ENCODE measurements at regions not wholly inside any gene's neighbourhood (a gene's known extent, or its start where the extent isn't known, plus 50 kb on each side); places are given as distances from the start of the nearest gene placed in this dataset.
A peak's percentile ranks its signal among the peaks of the same experiment; 100 is the strongest.

DNA sequence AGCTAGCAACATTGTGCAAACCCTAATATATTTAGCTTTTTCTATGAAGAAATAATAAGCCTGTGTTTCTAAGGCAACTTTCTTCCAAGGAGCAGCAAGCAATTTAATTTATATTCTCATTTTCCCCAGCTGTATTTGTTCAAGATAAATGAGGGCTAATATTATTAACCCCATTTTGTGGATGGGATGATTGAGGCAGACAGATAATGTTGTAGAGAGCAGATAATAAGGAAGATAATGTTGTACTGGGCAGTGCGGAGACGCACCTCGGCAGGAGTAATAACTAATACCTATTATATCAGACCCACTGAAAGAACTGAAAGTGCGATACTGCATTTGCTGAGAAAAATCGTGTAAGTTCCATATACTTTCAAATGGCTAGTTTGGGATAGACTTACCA lies 344.1 kb upstream of the FANCL start:
- TF ChIP-seq ELF4 (IDR thresholded peaks at IDR 0.05) (no peak), CTBP1 (IDR thresholded peaks at IDR 0.05; ENCODE audit: borderline replicate concordance) (no peak)
- DNase-seq (ENCODE audit: extremely low spot score) = no peak
- ChIA-PET POLR2A (no interaction called here), CTCF (no interaction called here)

GRCh38 chr2:58584606-58585118 lies 343.5 kb upstream of the FANCL start:
- ChIA-PET POLR2A (no interaction called here), CTCF (no interaction called here)
- TF ChIP-seq ZNF384 (IDR thresholded peaks at IDR 0.05) = no peak
- no peak for TF ChIP-seq SP1 (IDR thresholded peaks at IDR 0.05)
- TF ChIP-seq FOXK2 (IDR thresholded peaks at IDR 0.05) = no peak
- no peak for DNase-seq (ENCODE audit: extremely low spot score)

- CTCF ChIA-PET = no interaction called here
- no peak for DNase-seq (ENCODE audit: extremely low spot score)
- POLR2A ChIA-PET = no interaction called here
- no peak for TF ChIP-seq SP1 (IDR thresholded peaks at IDR 0.05)
- no peak for TF ChIP-seq SUZ12 (IDR thresholded peaks at IDR 0.05)
- TF ChIP-seq FOXM1 (IDR thresholded peaks at IDR 0.05; ENCODE audit: borderline replicate concordance) = no peak
- TF ChIP-seq BHLHE40 (IDR thresholded peaks at IDR 0.05; ENCODE audit: borderline replicate concordance) = no peak
- TF ChIP-seq FOXK2 (IDR thresholded peaks at IDR 0.05) = no peak
- TF ChIP-seq FOXA1 (IDR thresholded peaks at IDR 0.05) = no peak
- no peak for TF ChIP-seq TARDBP (IDR thresholded peaks at IDR 0.05)
- TF ChIP-seq, protein P1, sequence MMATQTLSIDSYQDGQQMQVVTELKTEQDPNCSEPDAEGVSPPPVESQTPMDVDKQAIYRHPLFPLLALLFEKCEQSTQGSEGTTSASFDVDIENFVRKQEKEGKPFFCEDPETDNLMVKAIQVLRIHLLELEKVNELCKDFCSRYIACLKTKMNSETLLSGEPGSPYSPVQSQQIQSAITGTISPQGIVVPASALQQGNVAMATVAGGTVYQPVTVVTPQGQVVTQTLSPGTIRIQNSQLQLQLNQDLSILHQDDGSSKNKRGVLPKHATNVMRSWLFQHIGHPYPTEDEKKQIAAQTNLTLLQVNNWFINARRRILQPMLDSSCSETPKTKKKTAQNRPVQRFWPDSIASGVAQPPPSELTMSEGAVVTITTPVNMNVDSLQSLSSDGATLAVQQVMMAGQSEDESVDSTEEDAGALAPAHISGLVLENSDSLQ (IDR thresholded peaks at IDR 0.05) = no peak
- TF ChIP-seq NFRKB (IDR thresholded peaks at IDR 0.05) = no peak
- TF ChIP-seq ELF4 (IDR thresholded peaks at IDR 0.05) = no peak
- no peak for TF ChIP-seq HDGF (IDR thresholded peaks at IDR 0.05; ENCODE audit: borderline replicate concordance)
- TF ChIP-seq ZNF384 (IDR thresholded peaks at IDR 0.05) = no peak
- no peak for TF ChIP-seq ARNT (IDR thresholded peaks at IDR 0.05)
- no peak for TF ChIP-seq CTBP1 (IDR thresholded peaks at IDR 0.05; ENCODE audit: borderline replicate concordance)
Observed at GRCh38 chr2:58578276-58578675, 337.2 kb upstream of the FANCL start.

- ChIA-PET POLR2A (no interaction called here), CTCF (interaction anchor here (0.6 kb wide), 1 partner anchor 145 kb away, joined by 3 read pairs; no protein-coding TSS in a partner anchor)
- no peak for DNase-seq (ENCODE audit: extremely low spot score)
- TF ChIP-seq NFRKB (IDR thresholded peaks at IDR 0.05) (no peak), L3MBTL2 (conservative IDR thresholded peaks at IDR 0.05) (no peak), FOXM1 (IDR thresholded peaks at IDR 0.05; ENCODE audit: borderline replicate concordance) (no peak), ARNT (IDR thresholded peaks at IDR 0.05) (no peak), ELF4 (IDR thresholded peaks at IDR 0.05) (no peak), TARDBP (IDR thresholded peaks at IDR 0.05) (no peak), FOXA1 (IDR thresholded peaks at IDR 0.05) (no peak), LEF1 (IDR thresholded peaks at IDR 0.05; ENCODE audit: borderline replicate concordance) (no peak), SP1 (IDR thresholded peaks at IDR 0.05) (no peak), CTBP1 (IDR thresholded peaks at IDR 0.05; ENCODE audit: borderline replicate concordance) (no peak), FOXK2 (IDR thresholded peaks at IDR 0.05) (no peak), BHLHE40 (IDR thresholded peaks at IDR 0.05; ENCODE audit: borderline replicate concordance) (no peak), ZNF384 (IDR thresholded peaks at IDR 0.05) (no peak), HDGF (IDR thresholded peaks at IDR 0.05; ENCODE audit: borderline replicate concordance) (no peak), SUZ12 (IDR thresholded peaks at IDR 0.05) (no peak)
- TF ChIP-seq, protein P1 (IDR thresholded peaks at IDR 0.05) = no peak
Observed at GRCh38 chr2:58574873-58575272, 333.7 kb upstream of the FANCL start.

- ChIA-PET POLR2A (no interaction called here), CTCF (no interaction called here)
- DNase-seq (ENCODE audit: extremely low spot score) = no peak
- TF ChIP-seq ARNT (IDR thresholded peaks at IDR 0.05) (no peak), TARDBP (IDR thresholded peaks at IDR 0.05) (no peak), ELF4 (IDR thresholded peaks at IDR 0.05) (no peak), LEF1 (IDR thresholded peaks at IDR 0.05; ENCODE audit: borderline replicate concordance) (no peak), CTBP1 (IDR thresholded peaks at IDR 0.05; ENCODE audit: borderline replicate concordance) (no peak), FOXA1 (IDR thresholded peaks at IDR 0.05) (no peak), BHLHE40 (IDR thresholded peaks at IDR 0.05; ENCODE audit: borderline replicate concordance) (no peak), FOXK2 (IDR thresholded peaks at IDR 0.05) (no peak), FOXM1 (IDR thresholded peaks at IDR 0.05; ENCODE audit: borderline replicate concordance) (no peak)
- TF ChIP-seq, protein P1 (IDR thresholded peaks at IDR 0.05) = no peak
Observed at GRCh38 chr2:58572731-58573130, 331.6 kb upstream of the FANCL start.

- ChIA-PET POLR2A (no interaction called here), CTCF (interaction anchor here (0.5 to 0.8 kb wide), 2 partner anchors 155 to 1167 kb away, joined by 3 to 4 read pairs; no protein-coding TSS in a partner anchor)
- TF ChIP-seq HDGF (IDR thresholded peaks at IDR 0.05; ENCODE audit: borderline replicate concordance) (no peak), L3MBTL2 (conservative IDR thresholded peaks at IDR 0.05) (peak; percentile 92)
- peak; percentile 67 for DNase-seq (ENCODE audit: extremely low spot score)
Observed at GRCh38 chr2:58571181-58571852, 330.2 kb upstream of the FANCL start.

Data from HEK293T (cell line).